GM20431 (cell line): ENCODE measurements at regions not wholly inside any gene's neighbourhood (a gene's known extent, or its start where the extent isn't known, plus 50 kb on each side); places are given as distances from the start of the nearest gene placed in this dataset.
"Not testable (repeated sequence)": the region's sequence is repeated elsewhere in the genome, so short reads cannot be mapped to it uniquely, and the experiment has no call there.

Source experiments
- in situ Hi-C: fragments of 300-500 bp; cut with MseI, MboI; formaldehyde crosslinking; loops from one replicate; pipeline ENCODE4 v1.15.0; 2020; ENCODE audit warnings: low sequenced_read_pairs; ENCODE audit not compliant: unreplicated experiment

GRCh38 chr12:69168363-69168762 lies 71.0 kb upstream of the CPSF6 start:
- in situ Hi-C loops: no loop called here

DNA sequence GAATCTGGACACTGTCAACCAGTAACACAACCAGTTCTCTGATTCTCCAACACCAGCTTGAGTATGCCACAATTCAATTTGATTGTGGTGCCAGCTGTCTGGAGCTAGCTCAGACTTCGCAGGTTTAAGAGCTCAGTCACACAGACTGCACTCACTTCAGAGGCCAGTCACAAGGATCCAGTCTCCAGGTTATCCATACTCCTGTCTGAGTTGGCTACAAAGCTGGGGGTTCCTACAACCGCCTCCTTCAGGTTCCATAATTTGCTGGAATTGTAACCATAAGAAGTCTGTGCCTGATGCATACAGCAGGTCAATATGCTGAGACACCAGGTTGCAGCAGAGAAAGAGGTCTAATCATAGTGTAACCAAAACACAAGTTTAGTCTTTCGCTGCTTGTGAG lies 70.5 kb upstream of the CPSF6 start:
- in situ Hi-C loops: no loop called here

GRCh38 chr12:69170293-69170692 lies 69.1 kb upstream of the CPSF6 start:
- in situ Hi-C loops: no loop called here

- in situ Hi-C loops: no loop called here
Measured at GRCh38 chr12:69171881-69172280, 67.5 kb upstream of the CPSF6 start.

GRCh38 chr12:69172491-69172890 lies 66.9 kb upstream of the CPSF6 start:
- in situ Hi-C loops: no loop called here

- in situ Hi-C loops: no loop called here
Measured at GRCh38 chr12:69173368-69173767, 66.0 kb upstream of the CPSF6 start.

GRCh38 chr12:69179786-69180185 lies 59.6 kb upstream of the CPSF6 start:
- in situ Hi-C loops: no loop called here

DNA sequence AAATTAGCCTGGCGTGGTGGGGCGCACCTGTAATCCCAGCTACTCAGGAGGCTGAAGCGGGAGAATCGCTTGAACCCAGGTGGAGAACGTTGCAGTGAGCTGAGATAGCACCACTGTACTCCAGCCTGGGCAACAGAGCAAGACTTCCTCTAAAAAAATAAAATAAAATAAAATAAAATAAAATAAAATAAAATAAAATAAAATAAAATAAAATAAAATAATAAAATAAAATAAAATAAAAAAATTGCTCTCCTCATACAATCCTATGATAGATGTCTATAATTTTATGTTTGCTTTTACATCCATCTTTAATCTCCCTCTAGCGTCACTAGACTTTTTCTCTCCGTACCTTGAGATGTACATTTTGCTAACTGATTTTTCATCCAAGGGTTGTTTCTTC lies 51.8 kb upstream of the CPSF6 start:
- in situ Hi-C loops: not testable (repeated sequence)

GRCh38 chr12:69189378-69189978 lies 49.9 kb upstream of the CPSF6 start:
- in situ Hi-C loops: no loop called here
